ENCODE measurements at regions not wholly inside any gene's neighbourhood (a gene's known extent, or its start where the extent isn't known, plus 50 kb on each side); places are given as distances from the start of the nearest gene placed in this dataset.

DNA sequence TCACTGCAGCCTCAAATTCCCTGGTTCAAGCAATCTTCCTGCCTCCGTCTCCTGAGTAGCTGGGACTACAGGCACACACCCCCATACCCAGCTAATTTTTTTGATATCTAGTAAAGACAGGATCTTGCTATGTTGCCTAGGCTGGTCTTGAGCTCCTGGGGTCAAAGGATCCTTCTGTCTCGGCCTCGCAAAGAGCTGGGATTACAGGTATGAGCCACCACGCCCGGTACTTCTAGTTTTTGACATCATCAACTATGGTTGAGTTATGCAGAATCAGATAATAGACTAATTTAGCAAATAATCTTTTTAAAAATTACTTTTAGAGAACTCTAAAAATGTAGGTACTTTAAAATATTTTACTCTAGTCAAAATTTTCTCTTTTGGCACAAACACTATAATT, 166.2 kb downstream of the SOX4 start:
- TF ChIP-seq, protein P1, sequence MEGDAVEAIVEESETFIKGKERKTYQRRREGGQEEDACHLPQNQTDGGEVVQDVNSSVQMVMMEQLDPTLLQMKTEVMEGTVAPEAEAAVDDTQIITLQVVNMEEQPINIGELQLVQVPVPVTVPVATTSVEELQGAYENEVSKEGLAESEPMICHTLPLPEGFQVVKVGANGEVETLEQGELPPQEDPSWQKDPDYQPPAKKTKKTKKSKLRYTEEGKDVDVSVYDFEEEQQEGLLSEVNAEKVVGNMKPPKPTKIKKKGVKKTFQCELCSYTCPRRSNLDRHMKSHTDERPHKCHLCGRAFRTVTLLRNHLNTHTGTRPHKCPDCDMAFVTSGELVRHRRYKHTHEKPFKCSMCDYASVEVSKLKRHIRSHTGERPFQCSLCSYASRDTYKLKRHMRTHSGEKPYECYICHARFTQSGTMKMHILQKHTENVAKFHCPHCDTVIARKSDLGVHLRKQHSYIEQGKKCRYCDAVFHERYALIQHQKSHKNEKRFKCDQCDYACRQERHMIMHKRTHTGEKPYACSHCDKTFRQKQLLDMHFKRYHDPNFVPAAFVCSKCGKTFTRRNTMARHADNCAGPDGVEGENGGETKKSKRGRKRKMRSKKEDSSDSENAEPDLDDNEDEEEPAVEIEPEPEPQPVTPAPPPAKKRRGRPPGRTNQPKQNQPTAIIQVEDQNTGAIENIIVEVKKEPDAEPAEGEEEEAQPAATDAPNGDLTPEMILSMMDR (IDR thresholded peaks at IDR 0.05 in 8 of 11, conservative IDR thresholded peaks at IDR 0.05 in 3 of 11), result no peak
- TF ChIP-seq POLR2A (IDR thresholded peaks at IDR 0.05), result no peak
